HL-60 (cell line): ENCODE measurements at regions not wholly inside any gene's neighbourhood (a gene's known extent, or its start where the extent isn't known, plus 50 kb on each side); places are given as distances from the start of the nearest gene placed in this dataset.

Experiments used
- GABPA ChIP-seq: IDR thresholded peaks from 2 replicates; pipeline ENCODE4 v1.6.1; 2012; ENCODE audit warnings: low read depth
- POLR2AphosphoS5 ChIP-seq: IDR thresholded peaks from 2 replicates; pipeline ENCODE4 v1.6.1; 2012; ENCODE audit warnings: low read depth
- REST ChIP-seq: IDR thresholded peaks from 2 replicates; pipeline ENCODE4 v1.6.1; 2012; ENCODE audit warnings: low read depth; ENCODE audit not compliant: insufficient replicate concordance
- TF ChIP-seq, protein P1 (sequence below): IDR thresholded peaks from one replicate; pipeline ENCODE4 v1.5.1; 2011; ENCODE audit warnings: low read length, control low read depth, inconsistent platforms; ENCODE audit not compliant: insufficient read depth

- TF ChIP-seq, protein P1, sequence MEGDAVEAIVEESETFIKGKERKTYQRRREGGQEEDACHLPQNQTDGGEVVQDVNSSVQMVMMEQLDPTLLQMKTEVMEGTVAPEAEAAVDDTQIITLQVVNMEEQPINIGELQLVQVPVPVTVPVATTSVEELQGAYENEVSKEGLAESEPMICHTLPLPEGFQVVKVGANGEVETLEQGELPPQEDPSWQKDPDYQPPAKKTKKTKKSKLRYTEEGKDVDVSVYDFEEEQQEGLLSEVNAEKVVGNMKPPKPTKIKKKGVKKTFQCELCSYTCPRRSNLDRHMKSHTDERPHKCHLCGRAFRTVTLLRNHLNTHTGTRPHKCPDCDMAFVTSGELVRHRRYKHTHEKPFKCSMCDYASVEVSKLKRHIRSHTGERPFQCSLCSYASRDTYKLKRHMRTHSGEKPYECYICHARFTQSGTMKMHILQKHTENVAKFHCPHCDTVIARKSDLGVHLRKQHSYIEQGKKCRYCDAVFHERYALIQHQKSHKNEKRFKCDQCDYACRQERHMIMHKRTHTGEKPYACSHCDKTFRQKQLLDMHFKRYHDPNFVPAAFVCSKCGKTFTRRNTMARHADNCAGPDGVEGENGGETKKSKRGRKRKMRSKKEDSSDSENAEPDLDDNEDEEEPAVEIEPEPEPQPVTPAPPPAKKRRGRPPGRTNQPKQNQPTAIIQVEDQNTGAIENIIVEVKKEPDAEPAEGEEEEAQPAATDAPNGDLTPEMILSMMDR: no peak
- TF ChIP-seq POLR2AphosphoS5 (no peak), GABPA (no peak), REST (no peak)
These were observed 1860.6 kb upstream of the PIK3C3 start for GRCh38 chr18:40094441-40094840.
